Adrenal gland (tissue), 9 donors: ENCODE measurements at regions not wholly inside any gene's neighbourhood (a gene's known extent, or its start where the extent isn't known, plus 50 kb on each side); places are given as distances from the start of the nearest gene placed in this dataset.
"Not testable (repeated sequence)": the region's sequence is repeated elsewhere in the genome, so short reads cannot be mapped to it uniquely, and the experiment has no call there.

Experiments used
- DNase-seq, 7 donors: peaks; one replicate each; pipeline ENCODE4 v3.0.0-alpha.2; 2019 to 2020
- H3K27ac ChIP-seq, 5 donors: fragments of 200-600 bp; sonication (generic) in 4 of 5; 1 replicate in 3 of 5; 2 replicates in 2 of 5; pipeline versions ENCODE4 v1.5.1 to v1.8.0; 2016 to 2020; ENCODE audit warnings: mild to moderate bottlenecking in 1 of 5
- H3K27me3 ChIP-seq: fragments of 200-600 bp; 2 replicates; pipeline ENCODE4 v1.8.0; 2021
- H3K36me3 ChIP-seq, 2 donors: fragments of 200-600 bp; replicated peaks in 1 of 2; 1 replicate in 1 of 2; 2 replicates in 1 of 2; pipeline versions ENCODE4 v1.5.1 to v1.8.0; 2018 to 2022
- H3K4me1 ChIP-seq, 2 donors: fragments of 200-600 bp; replicated peaks in 1 of 2; 1 replicate in 1 of 2; 2 replicates in 1 of 2; pipeline versions ENCODE4 v1.5.1 to v1.8.0; 2018 to 2021
- H3K4me3 ChIP-seq, 4 donors: fragments of 200-600 bp; sonication (generic) in 3 of 4; one replicate each; pipeline ENCODE4 v1.5.1; 2016 to 2018
- H3K9me3 ChIP-seq, 3 donors: fragments of 200-600 bp; sonication (generic) in 1 of 3; replicated peaks in 1 of 3; 1 replicate in 2 of 3; 2 replicates in 1 of 3; pipeline versions ENCODE4 v1.5.1 to v1.8.0; 2016 to 2021
- CTCF ChIP-seq, 6 experiments: fragments of 450-650 bp in 4 of 6; fragments of 200-600 bp in 2 of 6; sonication (generic) in 1 of 6; IDR thresholded peaks; 1 replicate in 5 of 6; 2 replicates in 1 of 6; pipeline versions ENCODE4 v1.5.1 to v1.8.0; 2016 to 2021; ENCODE audit warnings: antibody characterized with exemption in 6 of 6, mild to moderate bottlenecking in 2 of 6, moderate library complexity in 1 of 6
- POLR2A ChIP-seq, 2 donors: fragments of 450-650 bp; IDR thresholded peaks; one replicate each; pipeline ENCODE4 v1.6.1; 2017; ENCODE audit warnings: antibody characterized with exemption in 2 of 2, mild to moderate bottlenecking in 2 of 2, moderate library complexity in 1 of 2
- whole genome bisulfite sequencing, 4 donors: extraction: QIAGEN DNeasy Blood & Tissue Kit in 2 of 4; methylation state at CpG; one replicate each; pipeline versions ENCODE4 v1.1.5 to v1.1.7; 2013 to 2017; 5-methylcytosine and 5-hydroxymethylcytosine counted together
- intact Hi-C, 2 donors: fragments of 100-400 bp; cut with DNase I; formaldehyde crosslinking; loops; one replicate each; pipeline versions ENCODE4 v1.14.1 to v1.15.0; 2022 to 2023
- donor health status: healthy with polysubstance abuse.
- donor health status: Bipolar disorder and iron deficiency.
- donor health status: DM: yes; HTN: yes; CAD: no.
- donor health status: DM: no; HTN: no; CAD: no.
- donor health status: DM: no; HTN: no; CAD: no.

GRCh38 chr20:47927385-47927851 is 142.1 kb upstream of the SULF2 start:
- Histone ChIP-seq H3K4me3 (no peak overlapping the region), H3K27ac (no peak overlapping the region), H3K27me3 (no peaks in the 10 kb centered on the region), H3K36me3 (no peaks in the 10 kb centered on the region), H3K4me1 (no peaks in the 10 kb centered on the region), H3K9me3 (no peaks in the 10 kb centered on the region)
- no peak for TF ChIP-seq POLR2A (IDR thresholded peaks at IDR 0.05)
- no peak for TF ChIP-seq CTCF (IDR thresholded peaks at IDR 0.05)
- 61 to 71% (median 67%) methylated on average over 5 of the region's 5 CpGs for WGBS, 4 donors
- DNase-seq, result peak in 2 of 7 donors; percentile 30 to 55
- intact Hi-C loops, result no loop called here

DNA sequence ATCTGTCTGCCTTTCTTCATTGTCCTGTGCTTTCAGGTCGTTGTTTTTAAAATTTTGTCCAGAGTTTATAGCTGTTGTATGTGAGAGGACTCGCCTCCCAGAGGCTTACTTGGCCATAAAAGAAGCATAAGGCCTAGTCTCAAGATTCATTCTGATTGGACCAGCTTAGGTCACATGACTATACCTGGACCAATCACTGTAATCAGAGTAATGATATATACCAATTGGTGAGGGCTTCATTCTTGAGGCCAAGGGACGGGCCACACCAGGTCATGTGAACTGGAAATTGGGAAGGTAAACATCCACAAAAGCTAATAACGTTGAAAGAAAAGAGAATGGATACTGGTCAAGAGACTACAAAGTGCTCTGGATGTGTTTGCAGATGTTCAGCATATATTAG is 141.4 kb upstream of the SULF2 start:
- Histone ChIP-seq H3K27me3 (no peaks in the 10 kb centered on the region), H3K4me1 (no peaks in the 10 kb centered on the region), H3K9me3 (no peaks in the 10 kb centered on the region), H3K4me3 (no peak overlapping the region), H3K27ac (no peak overlapping the region), H3K36me3 (no peaks in the 10 kb centered on the region)
- TF ChIP-seq POLR2A (IDR thresholded peaks at IDR 0.05), result no peak
- no peak for TF ChIP-seq CTCF (IDR thresholded peaks at IDR 0.05)
- WGBS, 4 donors, result 88 to 94% (median 90%) methylated on average over 4 of the region's 4 CpGs
- DNase-seq, result no peak
- intact Hi-C loops, result no loop called here

DNA sequence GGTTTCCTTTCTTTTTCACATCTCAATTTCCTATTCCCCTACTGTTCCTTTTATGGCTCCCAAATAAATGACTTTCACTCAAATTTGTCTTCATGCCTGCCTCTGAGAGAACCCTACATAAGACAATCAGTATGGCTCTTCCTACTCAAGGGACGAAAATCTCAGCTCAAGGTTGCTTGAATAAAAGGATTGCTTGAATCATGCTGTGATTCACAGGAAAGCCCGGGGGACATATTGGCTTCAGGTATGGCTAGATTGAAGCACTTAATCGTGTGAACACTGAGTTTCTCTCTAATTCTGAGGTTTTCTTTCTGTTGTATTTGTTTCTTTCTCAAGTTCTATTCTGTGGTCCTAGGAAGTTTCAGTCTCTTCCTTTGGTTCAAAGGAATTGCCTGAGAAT is 140.3 kb upstream of the SULF2 start:
- Histone ChIP-seq H3K4me3 (no peak overlapping the region), H3K36me3 (no peaks in the 10 kb centered on the region), H3K27me3 (peaks cover 5% of the 10 kb centered on the region), H3K9me3 (no peaks in the 10 kb centered on the region), H3K4me1 (no peaks in the 10 kb centered on the region), H3K27ac (no peak overlapping the region)
- DNase-seq, result no peak
- TF ChIP-seq CTCF (IDR thresholded peaks at IDR 0.05) (no peak), POLR2A (IDR thresholded peaks at IDR 0.05) (no peak)
- 37 to 54% (median 53%) methylated on average over 3 of the region's 3 CpGs for whole genome bisulfite sequencing, 4 donors
- intact Hi-C loops, result no loop called here

- H3K4me3 ChIP-seq, result no peak overlapping the region
- no peak for DNase-seq
- H3K27me3 ChIP-seq, result peaks cover 5% of the 10 kb centered on the region
- H3K36me3 ChIP-seq, result no peaks in the 10 kb centered on the region
- 56 to 68% (median 60%) methylated on average over 4 of the region's 4 CpGs for WGBS, 4 donors
- no peaks in the 10 kb centered on the region for H3K9me3 ChIP-seq
- no peak overlapping the region for H3K27ac ChIP-seq
- H3K4me1 ChIP-seq, result no peaks in the 10 kb centered on the region
- TF ChIP-seq CTCF (IDR thresholded peaks at IDR 0.05) (no peak), POLR2A (IDR thresholded peaks at IDR 0.05) (no peak)
- intact Hi-C loops, result no loop called here
Measured at GRCh38 chr20:47922269-47922668, 137.0 kb upstream of the SULF2 start.

- not testable (repeated sequence) for H3K4me3 ChIP-seq, H3K27me3 ChIP-seq, H3K27ac ChIP-seq
Measured at GRCh38 chr20:47921829-47922228, 136.5 kb upstream of the SULF2 start.

More at GRCh38 chr20:47921829-47922228, 136.5 kb upstream of the SULF2 start:
- intact Hi-C loops, DNase-seq, H3K4me1 ChIP-seq, H3K9me3 ChIP-seq, H3K36me3 ChIP-seq: not testable (repeated sequence)
- WGBS, 4 donors, result 54 to 64% (median 57%) methylated on average over 7 to 9 of the region's 9 CpGs
